Embryonic facial prominence (tissue), 1 donor: ENCODE measurements at regions not wholly inside any gene's neighbourhood (a gene's known extent, or its start where the extent isn't known, plus 50 kb on each side); places are given as distances from the start of the nearest gene placed in this dataset.

ENCODE experiments used
- DNase-seq: peaks from one replicate; pipeline ENCODE4 v3.0.0-alpha.2; 2016; ENCODE audit errors: extremely low spot score

- DNase-seq = no peak
Measured at GRCh38 chr20:19950042-19950441, 67.1 kb upstream of the NAA20 start.

- no peak for DNase-seq
Measured at GRCh38 chr20:19952392-19952791, 64.8 kb upstream of the NAA20 start.

- DNase-seq = no peak
Measured at GRCh38 chr20:19953606-19954005, 63.6 kb upstream of the NAA20 start.

- no peak for DNase-seq
Measured at GRCh38 chr20:19956976-19957375, 60.2 kb upstream of the NAA20 start.

- no peak for DNase-seq
Measured at GRCh38 chr20:19958219-19958618, 58.9 kb upstream of the NAA20 start.

GRCh38 chr20:19958928-19959327, 58.2 kb upstream of the NAA20 start:
- no peak for DNase-seq

- no peak for DNase-seq
Measured at GRCh38 chr20:19960745-19961144, 56.4 kb upstream of the NAA20 start.

- no peak for DNase-seq
Measured at GRCh38 chr20:19961293-19961692, 55.9 kb upstream of the NAA20 start.

GRCh38 chr20:19962958-19963357, 54.2 kb upstream of the NAA20 start:
- no peak for DNase-seq

- no peak for DNase-seq
Measured at GRCh38 chr20:19964289-19965265, 52.6 kb upstream of the NAA20 start.

GRCh38 chr20:19966840-19967239, 50.3 kb upstream of the NAA20 start:
- no peak for DNase-seq
